ENCODE measurements at regions not wholly inside any gene's neighbourhood (a gene's known extent, or its start where the extent isn't known, plus 50 kb on each side); places are given as distances from the start of the nearest gene placed in this dataset.
"Not testable (repeated sequence)": the region's sequence is repeated elsewhere in the genome, so short reads cannot be mapped to it uniquely, and the experiment has no call there.

DNA sequence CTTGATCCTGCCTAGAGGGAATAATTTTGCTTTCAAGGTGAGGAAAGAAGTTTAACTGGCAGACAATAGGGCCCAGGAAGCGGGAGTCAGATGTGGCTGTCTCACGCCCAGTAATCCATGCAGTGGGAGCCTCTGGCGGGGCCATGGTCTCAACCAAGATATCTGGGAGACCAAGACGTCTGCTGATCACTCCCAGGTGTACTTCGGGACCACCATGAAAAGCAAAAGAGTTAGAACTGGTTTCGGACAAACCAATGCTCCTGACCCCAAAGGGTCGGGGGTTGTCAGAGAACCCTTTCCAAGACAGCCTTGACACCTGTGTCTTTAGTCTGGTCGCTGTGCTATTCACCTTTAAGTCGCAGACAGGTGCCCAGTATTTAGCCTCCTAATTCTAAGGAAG lies 256.9 kb upstream of the MBL2 start:
- no peak for DNase-seq
- 98% methylated on average over 9 of the region's 9 CpGs for WGBS

GRCh38 chr10:53025765-53026164 lies 253.2 kb upstream of the MBL2 start:
- H2AK5ac ChIP-seq (ENCODE audit: low read length, severe bottlenecking); H3K9me3 ChIP-seq (ENCODE audit: control insufficient read depth, low read length); H2AFZ ChIP-seq (ENCODE audit: low read depth, low read length); DNase-seq; H3K14ac ChIP-seq (ENCODE audit: low read length in 2 of 2); H3K27ac ChIP-seq (ENCODE audit: low read length, poor library complexity, severe bottlenecking); H3K18ac ChIP-seq (ENCODE audit: low read depth in 1 of 2, low read length in 2 of 2); H2BK120ac ChIP-seq (ENCODE audit: low read depth, low read length); H3K36me3 ChIP-seq (ENCODE audit: control insufficient read depth in 1 of 2, insufficient read depth in 2 of 2, low read depth in 1 of 2, low read length in 2 of 2); H3K79me1 ChIP-seq (replicated peaks; ENCODE audit: low read length, poor library complexity, severe bottlenecking); H3K4ac ChIP-seq (ENCODE audit: low read depth in 1 of 2, low read length in 2 of 2); H2BK15ac ChIP-seq (ENCODE audit: low read depth, poor library complexity, severe bottlenecking); H3K27me3 ChIP-seq (ENCODE audit: control insufficient read depth in 1 of 2, insufficient read depth in 1 of 2, low read length in 2 of 2); H3K4me2 ChIP-seq (ENCODE audit: low read length, poor library complexity, severe bottlenecking); H4K91ac ChIP-seq (ENCODE audit: low read length); H3K4me1 ChIP-seq (ENCODE audit: control insufficient read depth, insufficient read depth, low read depth, low read length); H3K4me3 ChIP-seq (ENCODE audit: insufficient read depth in 1 of 2, low read depth in 1 of 2, low read length in 2 of 2); H4K8ac ChIP-seq (ENCODE audit: low read length); H2BK12ac ChIP-seq (ENCODE audit: low read length in 2 of 2); H3K23ac ChIP-seq (ENCODE audit: low read length in 2 of 2); H2BK5ac ChIP-seq (ENCODE audit: low read depth, low read length, poor library complexity, severe bottlenecking); H3K9ac ChIP-seq (ENCODE audit: low read length): not testable (repeated sequence)
- WGBS = no CpG with 5 or more reads among the region's 6 CpGs

More for the DNA sequence above, 256.9 kb upstream of the MBL2 start:
- Histone ChIP-seq H2AK5ac (ENCODE audit: low read length, severe bottlenecking) (peak overlapping the region; percentile 68), H3K14ac (ENCODE audit: low read length in 2 of 2) (no peak overlapping the region), H3K36me3 (ENCODE audit: control insufficient read depth in 1 of 2, insufficient read depth in 2 of 2, low read depth in 1 of 2, low read length in 2 of 2) (no peaks in the 10 kb centered on the region), H3K27ac (ENCODE audit: low read length, poor library complexity, severe bottlenecking) (peak overlapping the region; percentile 74), H2AFZ (ENCODE audit: low read depth, low read length) (no peak overlapping the region), H2BK120ac (ENCODE audit: low read depth, low read length) (no peak overlapping the region), H3K9me3 (ENCODE audit: control insufficient read depth, low read length) (no peaks in the 10 kb centered on the region), H4K8ac (ENCODE audit: low read length) (no peak overlapping the region), H3K27me3 (ENCODE audit: control insufficient read depth in 1 of 2, insufficient read depth in 1 of 2, low read length in 2 of 2) (no peaks in the 10 kb centered on the region), H3K4me2 (ENCODE audit: low read length, poor library complexity, severe bottlenecking) (no peak overlapping the region), H3K4me1 (ENCODE audit: control insufficient read depth, insufficient read depth, low read depth, low read length) (peaks cover 6% of the 10 kb centered on the region), H2BK15ac (ENCODE audit: low read depth, poor library complexity, severe bottlenecking) (peak overlapping the region; percentile 96), H3K9ac (ENCODE audit: low read length) (no peak overlapping the region), H3K23ac (ENCODE audit: low read length in 2 of 2) (no peak overlapping the region), H3K4ac (ENCODE audit: low read depth in 1 of 2, low read length in 2 of 2) (no peak overlapping the region), H2BK12ac (ENCODE audit: low read length in 2 of 2) (no peak overlapping the region), H2BK5ac (ENCODE audit: low read depth, low read length, poor library complexity, severe bottlenecking) (no peak overlapping the region), H4K91ac (ENCODE audit: low read length) (peak overlapping the region; percentile 54), H3K79me1 (replicated peaks; ENCODE audit: low read length, poor library complexity, severe bottlenecking) (no peaks in the 10 kb centered on the region), H3K18ac (ENCODE audit: low read depth in 1 of 2, low read length in 2 of 2) (peak overlapping the region in 1 of 2 experiments; percentile 52), H3K4me3 (ENCODE audit: insufficient read depth in 1 of 2, low read depth in 1 of 2, low read length in 2 of 2) (no peak overlapping the region)

- Histone ChIP-seq H3K9me3 (ENCODE audit: control insufficient read depth, low read length) (no peaks in the 10 kb centered on the region), H4K91ac (ENCODE audit: low read length) (no peak overlapping the region), H3K36me3 (ENCODE audit: control insufficient read depth in 1 of 2, insufficient read depth in 2 of 2, low read depth in 1 of 2, low read length in 2 of 2) (no peaks in the 10 kb centered on the region), H2AFZ (ENCODE audit: low read depth, low read length) (no peak overlapping the region), H3K4me3 (ENCODE audit: insufficient read depth in 1 of 2, low read depth in 1 of 2, low read length in 2 of 2) (peak overlapping the region in 1 of 2 experiments; percentile 74), H2BK15ac (ENCODE audit: low read depth, poor library complexity, severe bottlenecking) (no peak overlapping the region), H3K4ac (ENCODE audit: low read depth in 1 of 2, low read length in 2 of 2) (no peak overlapping the region), H2AK5ac (ENCODE audit: low read length, severe bottlenecking) (no peak overlapping the region), H2BK120ac (ENCODE audit: low read depth, low read length) (no peak overlapping the region), H3K27ac (ENCODE audit: low read length, poor library complexity, severe bottlenecking) (no peak overlapping the region), H3K18ac (ENCODE audit: low read depth in 1 of 2, low read length in 2 of 2) (no peak overlapping the region), H2BK12ac (ENCODE audit: low read length in 2 of 2) (no peak overlapping the region), H4K8ac (ENCODE audit: low read length) (no peak overlapping the region), H3K27me3 (ENCODE audit: control insufficient read depth in 1 of 2, insufficient read depth in 1 of 2, low read length in 2 of 2) (no peaks in the 10 kb centered on the region), H3K4me1 (ENCODE audit: control insufficient read depth, insufficient read depth, low read depth, low read length) (peaks cover 5% of the 10 kb centered on the region), H3K4me2 (ENCODE audit: low read length, poor library complexity, severe bottlenecking) (no peak overlapping the region), H2BK5ac (ENCODE audit: low read depth, low read length, poor library complexity, severe bottlenecking) (no peak overlapping the region), H3K9ac (ENCODE audit: low read length) (peak overlapping the region; percentile 59), H3K79me1 (replicated peaks; ENCODE audit: low read length, poor library complexity, severe bottlenecking) (no peaks in the 10 kb centered on the region), H3K14ac (ENCODE audit: low read length in 2 of 2) (no peak overlapping the region), H3K23ac (ENCODE audit: low read length in 2 of 2) (no peak overlapping the region)
- no peak for DNase-seq
- no CpG with 5 or more reads among the region's 9 CpGs for WGBS
Measured at GRCh38 chr10:53025172-53025711, 252.7 kb upstream of the MBL2 start.

- Histone ChIP-seq H3K9ac (ENCODE audit: low read length) (no peak overlapping the region), H2BK15ac (ENCODE audit: low read depth, poor library complexity, severe bottlenecking) (no peak overlapping the region), H3K9me3 (ENCODE audit: control insufficient read depth, low read length) (no peaks in the 10 kb centered on the region), H2AFZ (ENCODE audit: low read depth, low read length) (no peak overlapping the region), H3K23ac (ENCODE audit: low read length in 2 of 2) (no peak overlapping the region), H4K91ac (ENCODE audit: low read length) (no peak overlapping the region), H3K4me2 (ENCODE audit: low read length, poor library complexity, severe bottlenecking) (no peak overlapping the region), H3K27ac (ENCODE audit: low read length, poor library complexity, severe bottlenecking) (no peak overlapping the region), H2BK5ac (ENCODE audit: low read depth, low read length, poor library complexity, severe bottlenecking) (no peak overlapping the region), H2BK120ac (ENCODE audit: low read depth, low read length) (no peak overlapping the region), H3K14ac (ENCODE audit: low read length in 2 of 2) (no peak overlapping the region), H3K79me1 (replicated peaks; ENCODE audit: low read length, poor library complexity, severe bottlenecking) (no peaks in the 10 kb centered on the region), H2BK12ac (ENCODE audit: low read length in 2 of 2) (no peak overlapping the region), H3K4me3 (ENCODE audit: insufficient read depth in 1 of 2, low read depth in 1 of 2, low read length in 2 of 2) (no peak overlapping the region), H3K18ac (ENCODE audit: low read depth in 1 of 2, low read length in 2 of 2) (no peak overlapping the region), H3K4me1 (ENCODE audit: control insufficient read depth, insufficient read depth, low read depth, low read length) (peaks cover 2% of the 10 kb centered on the region), H3K36me3 (ENCODE audit: control insufficient read depth in 1 of 2, insufficient read depth in 2 of 2, low read depth in 1 of 2, low read length in 2 of 2) (no peaks in the 10 kb centered on the region), H3K27me3 (ENCODE audit: control insufficient read depth in 1 of 2, insufficient read depth in 1 of 2, low read length in 2 of 2) (no peaks in the 10 kb centered on the region), H3K4ac (ENCODE audit: low read depth in 1 of 2, low read length in 2 of 2) (no peak overlapping the region), H2AK5ac (ENCODE audit: low read length, severe bottlenecking) (no peak overlapping the region), H4K8ac (ENCODE audit: low read length) (no peak overlapping the region)
- DNase-seq = no peak
- WGBS = 83% methylated on average over 1 of the region's 2 CpGs
Measured at GRCh38 chr10:53023411-53023810, 250.8 kb upstream of the MBL2 start.

All from mesenchymal stem cell (in vitro differentiated cells and primary cell).